HG02678 (cell line): ENCODE measurements at regions not wholly inside any gene's neighbourhood (a gene's known extent, or its start where the extent isn't known, plus 50 kb on each side); places are given as distances from the start of the nearest gene placed in this dataset.

Experiments
- ATAC-seq: cut with Tn5 transposase; IDR thresholded peaks from one replicate; pipeline ENCODE4 v1.9.1; 2021; ENCODE audit warnings: mild to moderate bottlenecking, moderate library complexity; ENCODE audit not compliant: unreplicated experiment

- no peak for ATAC-seq
Observed at GRCh38 chr1:216830424-216831210, 107.4 kb upstream of the ESRRG start.

- no peak for ATAC-seq
Observed at GRCh38 chr1:216827251-216827650, 104.0 kb upstream of the ESRRG start.

DNA sequence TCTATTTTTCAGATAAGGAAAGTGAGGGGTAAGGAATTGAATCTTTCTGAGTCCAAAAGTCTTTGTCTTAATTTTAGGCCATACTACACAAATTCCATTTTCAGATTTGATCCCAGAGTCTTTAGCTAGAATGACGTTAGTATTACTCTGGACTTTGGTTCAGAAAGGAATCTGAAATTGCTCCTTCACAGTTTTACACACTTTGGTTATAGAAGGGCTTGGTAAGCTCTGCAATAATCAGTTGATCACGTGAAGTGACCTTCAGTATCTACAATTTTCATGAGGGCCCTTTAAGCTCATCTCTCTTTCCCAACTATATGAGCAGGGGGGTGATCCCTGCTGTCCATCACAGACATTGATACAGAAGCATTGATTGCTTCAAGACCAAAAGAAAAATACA, 103.4 kb upstream of the ESRRG start:
- ATAC-seq, result no peak

DNA sequence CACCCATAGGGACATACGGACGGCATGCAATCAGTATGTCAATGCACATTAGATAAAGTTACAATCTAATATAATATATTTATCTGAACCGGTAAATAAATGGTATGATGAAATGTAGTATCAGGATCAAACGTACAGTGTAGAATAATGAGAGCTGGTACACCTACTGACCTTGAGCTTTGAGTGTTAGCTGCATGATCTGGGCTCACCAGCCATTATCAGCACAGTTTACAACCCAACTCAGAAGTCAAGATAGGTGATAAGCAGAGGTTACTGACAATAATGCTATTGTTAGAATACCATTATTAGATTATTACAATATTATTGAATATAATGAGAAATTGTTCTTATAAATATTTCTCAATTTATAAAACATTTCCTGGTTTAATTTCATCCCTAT, 103.0 kb upstream of the ESRRG start:
- ATAC-seq, result no peak

DNA sequence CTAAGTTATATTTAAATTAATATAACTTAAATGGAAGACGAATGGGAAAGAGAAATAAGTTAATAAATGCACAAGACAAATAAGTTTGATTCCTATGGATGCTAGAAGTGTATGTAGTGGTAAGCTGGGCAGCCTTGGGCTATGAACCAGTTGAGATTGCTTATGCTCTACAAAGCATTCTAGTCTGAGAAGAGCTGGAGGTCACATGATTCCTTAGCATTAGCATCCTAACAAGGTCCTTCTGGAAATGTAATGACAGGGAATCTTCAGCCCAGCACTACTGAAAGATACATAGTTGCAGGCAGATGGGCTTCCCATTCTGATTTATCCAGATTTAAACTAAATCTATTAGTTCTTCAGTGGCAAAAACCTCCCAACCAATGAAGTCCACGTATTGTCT, 102.3 kb upstream of the ESRRG start:
- no peak for ATAC-seq

- no peak for ATAC-seq
Observed at GRCh38 chr1:216824511-216824910, 101.3 kb upstream of the ESRRG start.

DNA sequence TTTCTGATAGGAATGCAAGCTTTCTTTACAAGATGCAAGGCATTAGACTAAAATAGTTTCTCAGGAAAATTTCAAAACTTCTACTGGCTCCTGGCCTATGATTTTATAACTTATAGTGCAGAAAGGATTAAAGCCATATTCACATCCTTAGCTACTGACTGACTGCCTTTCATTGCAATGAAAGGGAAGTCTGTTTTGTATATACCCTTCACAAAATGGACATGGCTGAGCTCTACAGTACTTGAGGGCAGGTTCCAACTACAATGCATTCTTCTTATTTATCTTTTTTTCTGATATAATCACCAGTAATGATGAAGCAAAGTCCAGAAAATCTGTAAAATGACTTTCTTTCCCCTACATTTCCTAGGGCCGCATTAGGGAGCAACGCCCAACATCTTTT, 100.5 kb upstream of the ESRRG start:
- no peak for ATAC-seq

GRCh38 chr1:216822480-216822879, 99.3 kb upstream of the ESRRG start:
- ATAC-seq, result no peak

DNA sequence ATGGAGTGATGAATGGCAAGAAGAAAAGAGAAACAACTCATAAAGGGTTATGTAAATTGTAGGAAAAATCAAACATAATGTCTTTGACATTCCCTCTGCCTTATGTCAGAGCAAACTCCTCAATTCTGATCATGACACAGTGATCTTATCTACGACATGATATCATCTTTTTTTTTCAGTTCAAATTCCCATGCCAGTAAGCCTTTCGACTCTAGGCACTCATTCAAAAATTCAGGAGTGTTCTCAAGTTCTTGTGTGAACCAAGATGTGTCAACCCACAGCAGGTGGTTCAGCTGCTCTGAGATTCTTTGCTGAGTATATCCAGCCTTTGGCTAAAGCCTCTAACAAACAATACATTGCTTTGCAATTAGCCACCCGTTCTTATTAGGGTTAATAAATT, 97.1 kb upstream of the ESRRG start:
- no peak for ATAC-seq

DNA sequence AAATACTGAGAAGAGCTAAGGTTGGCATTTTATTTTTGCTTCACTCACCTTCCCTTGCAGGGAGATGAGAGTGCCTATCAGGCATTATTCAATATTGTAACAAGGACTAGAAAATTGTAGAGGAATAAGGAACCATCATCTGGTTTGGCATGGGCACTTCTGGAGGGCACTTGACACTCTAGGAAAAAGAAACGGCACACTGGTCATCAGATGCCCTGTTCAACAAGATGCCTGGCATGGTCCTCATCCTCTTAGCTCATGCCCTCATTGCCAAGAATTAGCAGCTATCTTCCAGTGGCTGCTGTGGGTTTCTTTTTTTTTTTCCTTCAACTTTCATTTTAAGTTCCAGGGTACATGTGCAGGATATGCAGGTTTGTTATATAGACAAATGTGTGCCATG, 95.1 kb upstream of the ESRRG start:
- ATAC-seq, result no peak

DNA sequence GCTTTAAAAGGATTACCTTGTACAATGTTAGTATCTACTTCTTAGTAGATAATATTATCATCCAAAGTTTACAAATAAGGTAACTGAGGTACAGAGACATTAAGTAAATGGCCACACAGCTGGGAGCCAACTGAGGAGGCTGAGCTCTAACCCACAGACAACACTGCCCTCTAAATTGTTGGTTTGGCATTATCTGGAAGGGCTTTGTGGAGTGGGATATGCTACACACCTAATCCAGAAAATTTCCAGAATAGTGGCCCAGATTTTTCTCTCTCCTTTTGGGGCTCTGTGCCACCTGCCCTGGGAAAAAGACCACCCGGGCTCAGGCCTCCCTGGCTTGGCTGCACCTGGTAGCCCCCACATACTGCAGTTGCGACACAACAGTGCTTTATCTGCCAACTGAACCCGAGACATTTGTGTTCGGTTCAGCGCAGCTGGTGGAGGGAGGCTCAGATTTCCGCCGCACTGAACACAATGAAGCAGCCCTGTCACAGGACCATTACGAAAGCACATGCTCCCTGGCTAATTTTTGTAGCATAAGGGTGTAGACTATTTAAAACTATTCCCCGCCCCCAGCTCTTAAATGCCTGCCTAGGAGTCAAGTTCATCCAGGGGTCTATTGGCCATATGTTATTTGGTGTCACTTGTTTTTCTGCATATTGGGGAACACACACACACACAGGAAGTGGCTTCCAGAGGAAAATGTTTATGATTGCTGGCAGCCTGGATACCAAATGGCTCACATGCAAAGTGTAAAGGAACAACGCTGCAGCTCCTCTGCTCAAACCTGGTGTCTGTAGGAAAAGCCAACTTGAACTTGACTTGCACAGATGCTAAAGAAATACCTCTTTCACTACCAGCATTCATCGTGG, 92.3 kb upstream of the ESRRG start:
- ATAC-seq, result no peak

DNA sequence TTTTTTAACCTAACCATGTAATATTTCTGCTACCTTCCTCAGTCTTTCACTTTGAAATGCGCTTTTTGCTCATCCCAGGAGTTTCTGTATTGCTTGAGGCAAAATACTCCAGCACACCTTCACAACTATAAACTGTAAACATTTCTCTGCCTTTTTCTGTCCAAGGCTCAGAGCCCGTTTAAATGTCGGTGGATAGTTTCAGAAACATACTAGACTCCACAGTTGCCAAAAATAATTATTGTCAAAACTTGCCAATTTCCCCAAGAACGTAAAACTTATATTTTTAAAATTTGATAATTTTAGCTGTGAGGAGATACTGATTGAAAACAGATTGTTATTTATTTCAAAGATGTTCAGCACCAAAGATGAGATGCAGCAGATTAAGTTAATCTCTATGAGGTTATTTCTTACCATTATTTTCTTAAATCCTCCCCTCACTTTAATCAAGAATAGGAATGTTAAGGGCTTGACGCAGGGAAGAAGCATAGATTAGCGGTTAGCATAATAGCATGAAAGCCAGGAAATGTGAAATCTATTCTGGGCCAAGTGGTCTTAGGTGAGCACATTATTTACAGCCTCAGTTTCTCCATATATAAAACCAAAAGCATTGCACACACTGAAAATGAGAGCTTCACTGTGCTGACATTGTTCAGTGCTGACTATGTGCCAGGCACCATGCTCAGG, 91.5 kb upstream of the ESRRG start:
- no peak for ATAC-seq

DNA sequence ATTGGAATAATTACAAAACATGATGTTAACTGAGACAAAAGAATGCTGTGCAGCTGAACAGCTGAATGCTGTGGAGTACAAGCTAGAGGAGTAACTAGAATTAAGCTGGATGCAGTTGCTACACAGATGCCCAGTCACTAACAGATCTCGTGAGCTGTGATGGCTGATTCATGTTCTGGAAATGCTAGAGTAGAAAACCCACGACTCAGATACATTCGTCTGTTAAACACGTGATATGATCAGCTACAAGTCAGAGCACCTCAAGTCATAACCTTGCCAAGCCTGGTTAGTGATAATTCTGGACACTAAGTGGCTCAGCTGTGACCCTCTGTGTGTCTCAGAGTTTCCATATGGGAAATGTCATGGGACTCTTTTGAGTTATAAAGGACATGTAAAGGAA, 89.7 kb upstream of the ESRRG start:
- ATAC-seq, result no peak

- no peak for ATAC-seq
Observed at GRCh38 chr1:216809649-216810048, 86.4 kb upstream of the ESRRG start.

DNA sequence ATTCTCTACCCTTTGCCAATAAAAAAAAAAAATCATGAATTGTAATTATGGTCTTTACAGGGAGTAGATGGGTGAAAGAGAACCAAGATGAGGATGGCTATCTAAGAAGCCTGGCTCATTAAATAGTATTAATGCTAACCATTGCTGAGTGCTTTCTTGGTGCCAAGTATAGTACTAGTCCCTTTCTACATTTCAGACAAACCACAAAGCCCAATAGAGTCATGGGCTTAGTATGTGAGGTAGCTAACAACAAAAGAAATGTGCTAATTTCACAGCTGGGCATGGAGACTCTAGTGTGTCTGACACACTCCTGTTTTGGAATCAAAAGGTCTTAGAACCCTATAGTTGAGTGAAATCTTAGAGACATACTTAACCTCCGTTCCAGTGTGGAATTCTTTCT, 84.5 kb upstream of the ESRRG start:
- no peak for ATAC-seq

- ATAC-seq, result no peak
Observed at GRCh38 chr1:216805953-216806352, 82.7 kb upstream of the ESRRG start.

DNA sequence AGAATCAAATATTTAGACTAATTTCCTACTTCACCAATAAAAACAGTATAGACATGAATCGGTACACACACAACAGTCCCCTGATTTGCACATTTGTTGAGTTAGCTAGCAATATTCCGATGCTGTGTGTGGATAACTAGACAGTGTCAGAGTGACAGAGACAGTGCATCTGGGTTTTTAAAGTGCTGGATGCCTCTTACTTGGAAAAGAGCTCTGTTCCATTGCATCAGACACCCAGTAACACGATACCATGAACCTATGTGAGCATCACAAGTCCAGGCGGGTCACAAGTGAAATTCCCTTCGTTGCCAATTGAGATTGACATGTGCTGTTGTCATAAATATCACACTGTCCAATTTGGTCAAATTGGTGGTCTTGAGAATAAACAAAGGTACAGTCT, 82.0 kb upstream of the ESRRG start:
- no peak for ATAC-seq

- ATAC-seq, result no peak
Observed at GRCh38 chr1:216804111-216804510, 80.9 kb upstream of the ESRRG start.

DNA sequence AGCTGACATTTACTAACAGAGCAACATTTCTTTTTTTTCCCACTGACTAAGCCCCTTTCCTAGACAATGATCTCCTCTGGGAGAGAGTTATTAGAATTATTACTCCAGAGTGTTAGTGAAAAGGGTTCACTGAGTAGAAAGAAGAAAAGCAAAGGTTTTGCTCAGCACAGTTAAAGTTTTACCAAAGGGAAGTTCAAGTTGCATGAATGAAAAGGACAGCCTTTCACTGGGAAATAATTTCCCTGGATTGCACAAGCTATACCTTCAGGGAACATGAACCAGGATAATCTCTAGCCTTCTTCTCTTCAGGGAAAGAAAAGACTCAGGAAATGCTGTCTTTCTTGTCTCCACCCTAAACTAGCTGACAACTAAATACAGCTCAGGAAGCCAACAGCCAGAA, 71.4 kb upstream of the ESRRG start:
- no peak for ATAC-seq

- no peak for ATAC-seq
Observed at GRCh38 chr1:216793973-216794372, 70.7 kb upstream of the ESRRG start.

- ATAC-seq, result no peak
Observed at GRCh38 chr1:216793303-216793702, 70.1 kb upstream of the ESRRG start.

DNA sequence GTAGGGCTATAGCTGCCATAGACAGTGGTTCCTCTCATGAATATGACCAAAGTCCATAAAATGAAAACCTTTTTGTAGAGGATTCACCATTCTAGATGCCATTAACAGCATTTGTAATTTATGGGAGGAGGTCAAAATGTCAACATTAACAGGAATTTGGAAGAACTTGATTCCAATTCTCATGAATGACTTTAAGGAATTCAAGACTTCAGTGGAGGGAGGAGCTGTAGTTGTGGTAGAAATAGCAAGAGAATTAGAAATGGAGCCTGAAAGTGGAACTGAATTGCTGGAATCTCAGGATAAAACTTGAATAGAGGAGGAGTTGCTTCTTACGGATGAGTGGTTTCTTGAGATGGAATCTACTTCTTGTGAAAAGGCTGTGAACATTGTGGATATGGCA, 65.4 kb upstream of the ESRRG start:
- ATAC-seq, result no peak
